Lower lobe of right lung (tissue), 2 donors: ENCODE measurements at regions not wholly inside any gene's neighbourhood (a gene's known extent, or its start where the extent isn't known, plus 50 kb on each side); places are given as distances from the start of the nearest gene placed in this dataset.

Experiments used
- ATAC-seq, 2 donors: fragments of 200-7000 bp; cut with Tn5 transposase; one replicate each; pipeline ENCODE4 v1.9.1; 2020 to 2022; ENCODE audit warnings: mild to moderate bottlenecking in 2 of 2, moderate library complexity in 2 of 2
- DNase-seq: peaks from one replicate; pipeline ENCODE4 v3.0.0-alpha.2; 2020
- H3K27ac ChIP-seq: fragments of 200-600 bp; one replicate; pipeline ENCODE4 v1.8.0; 2022
- H3K27me3 ChIP-seq: fragments of 200-600 bp; one replicate; pipeline ENCODE4 v1.8.0; 2022; ENCODE audit warnings: low read depth
- H3K36me3 ChIP-seq: fragments of 200-600 bp; one replicate; pipeline ENCODE4 v1.8.0; 2022; ENCODE audit warnings: mild to moderate bottlenecking
- H3K4me1 ChIP-seq: fragments of 200-600 bp; one replicate; pipeline ENCODE4 v1.8.0; 2022
- H3K4me3 ChIP-seq: fragments of 200-600 bp; one replicate; pipeline ENCODE4 v1.8.0; 2022; ENCODE audit warnings: mild to moderate bottlenecking
- H3K9me3 ChIP-seq: fragments of 200-600 bp; one replicate; pipeline ENCODE4 v1.8.0; 2022
- intact Hi-C: fragments of 100-400 bp; cut with DNase I; formaldehyde crosslinking; loops from one replicate; pipeline ENCODE4 v1.11.0; 2022
- TF ChIP-seq, protein P1 (sequence below): fragments of 200-600 bp; IDR thresholded peaks from one replicate; pipeline ENCODE4 v1.8.0; 2022; ENCODE audit warnings: antibody characterized with exemption, mild to moderate bottlenecking
- donor health status: DM: no; HTN: yes; CAD: no; lungs with severe emphysema.

DNA sequence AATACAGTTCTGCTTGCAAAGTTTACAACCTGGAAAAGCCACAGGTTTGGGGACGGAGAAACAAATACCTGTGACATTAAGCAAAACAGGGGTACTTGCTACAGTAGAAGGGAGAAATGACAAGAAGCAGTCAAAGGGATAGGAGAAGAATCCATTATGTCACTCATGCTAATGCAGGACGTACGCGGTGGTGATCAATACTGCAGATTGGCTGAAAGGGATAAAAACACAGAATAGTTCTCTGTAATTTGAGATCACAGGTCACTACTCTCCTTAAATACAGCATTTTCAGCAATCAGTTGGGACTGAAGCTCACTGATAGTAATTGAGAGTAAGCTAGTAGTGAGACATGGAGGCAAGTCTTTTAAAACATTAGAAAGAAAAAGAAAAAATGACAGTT is 130.3 kb upstream of the MTAP start:
- Histone ChIP-seq H3K9me3 (no peaks in the 10 kb centered on the region), H3K27ac (no peak overlapping the region), H3K27me3 (no peaks in the 10 kb centered on the region), H3K4me1 (no peaks in the 10 kb centered on the region), H3K4me3 (no peak overlapping the region), H3K36me3 (no peaks in the 10 kb centered on the region)
- DNase-seq: no peak
- TF ChIP-seq, protein P1, sequence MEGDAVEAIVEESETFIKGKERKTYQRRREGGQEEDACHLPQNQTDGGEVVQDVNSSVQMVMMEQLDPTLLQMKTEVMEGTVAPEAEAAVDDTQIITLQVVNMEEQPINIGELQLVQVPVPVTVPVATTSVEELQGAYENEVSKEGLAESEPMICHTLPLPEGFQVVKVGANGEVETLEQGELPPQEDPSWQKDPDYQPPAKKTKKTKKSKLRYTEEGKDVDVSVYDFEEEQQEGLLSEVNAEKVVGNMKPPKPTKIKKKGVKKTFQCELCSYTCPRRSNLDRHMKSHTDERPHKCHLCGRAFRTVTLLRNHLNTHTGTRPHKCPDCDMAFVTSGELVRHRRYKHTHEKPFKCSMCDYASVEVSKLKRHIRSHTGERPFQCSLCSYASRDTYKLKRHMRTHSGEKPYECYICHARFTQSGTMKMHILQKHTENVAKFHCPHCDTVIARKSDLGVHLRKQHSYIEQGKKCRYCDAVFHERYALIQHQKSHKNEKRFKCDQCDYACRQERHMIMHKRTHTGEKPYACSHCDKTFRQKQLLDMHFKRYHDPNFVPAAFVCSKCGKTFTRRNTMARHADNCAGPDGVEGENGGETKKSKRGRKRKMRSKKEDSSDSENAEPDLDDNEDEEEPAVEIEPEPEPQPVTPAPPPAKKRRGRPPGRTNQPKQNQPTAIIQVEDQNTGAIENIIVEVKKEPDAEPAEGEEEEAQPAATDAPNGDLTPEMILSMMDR: no peak
- no peak for ATAC-seq
- intact Hi-C loops: no loop called here

DNA sequence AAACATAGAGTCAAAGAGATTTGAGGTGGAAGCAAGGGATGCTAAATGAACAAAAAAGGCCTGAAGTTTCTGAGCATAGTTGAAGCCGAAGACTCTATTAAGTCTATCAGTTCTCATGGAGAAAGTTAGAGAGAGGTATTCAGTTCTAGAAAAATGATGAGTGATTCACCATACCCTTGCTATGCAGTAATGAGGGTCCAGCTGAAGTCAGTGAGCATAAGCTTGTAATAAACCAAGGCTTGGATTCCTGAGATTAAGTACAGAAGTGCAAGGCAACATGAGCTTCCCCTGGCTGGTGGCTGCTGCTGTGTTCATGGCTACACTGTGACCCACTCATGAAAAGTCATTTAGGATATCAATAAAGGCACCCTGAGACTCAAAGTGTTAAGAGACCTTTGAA is 129.7 kb upstream of the MTAP start:
- intact Hi-C loops: no loop called here
- Histone ChIP-seq H3K4me1 (no peaks in the 10 kb centered on the region), H3K27me3 (no peaks in the 10 kb centered on the region), H3K4me3 (no peak overlapping the region), H3K27ac (no peak overlapping the region), H3K36me3 (no peaks in the 10 kb centered on the region), H3K9me3 (no peaks in the 10 kb centered on the region)
- ATAC-seq (no peak), DNase-seq (no peak)
- TF ChIP-seq, protein P1: no peak

DNA sequence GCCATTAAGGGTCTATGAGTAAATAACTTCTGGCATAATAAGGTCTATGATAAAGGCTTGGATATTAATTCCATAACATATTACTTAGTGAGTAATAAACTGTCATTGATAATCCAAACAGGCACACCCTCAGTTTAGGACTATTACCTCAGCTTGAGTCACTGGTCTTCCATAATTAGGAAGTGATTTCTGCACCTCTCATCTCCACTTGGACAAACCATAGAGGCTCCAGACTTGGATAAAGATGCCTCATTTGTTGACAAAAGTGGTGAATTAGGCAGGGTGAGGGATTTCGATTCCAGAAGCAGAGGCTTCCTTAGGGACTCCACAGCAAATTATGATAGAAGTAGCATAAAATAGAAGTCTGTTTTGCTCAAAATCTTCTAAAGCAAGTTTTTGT is 127.5 kb upstream of the MTAP start:
- DNase-seq: no peak
- Histone ChIP-seq H3K36me3 (no peaks in the 10 kb centered on the region), H3K9me3 (no peaks in the 10 kb centered on the region), H3K27ac (no peak overlapping the region), H3K4me3 (no peak overlapping the region), H3K27me3 (no peaks in the 10 kb centered on the region), H3K4me1 (no peaks in the 10 kb centered on the region)
- TF ChIP-seq, protein P1: no peak
- intact Hi-C loops: no loop called here
- ATAC-seq: no peak

DNA sequence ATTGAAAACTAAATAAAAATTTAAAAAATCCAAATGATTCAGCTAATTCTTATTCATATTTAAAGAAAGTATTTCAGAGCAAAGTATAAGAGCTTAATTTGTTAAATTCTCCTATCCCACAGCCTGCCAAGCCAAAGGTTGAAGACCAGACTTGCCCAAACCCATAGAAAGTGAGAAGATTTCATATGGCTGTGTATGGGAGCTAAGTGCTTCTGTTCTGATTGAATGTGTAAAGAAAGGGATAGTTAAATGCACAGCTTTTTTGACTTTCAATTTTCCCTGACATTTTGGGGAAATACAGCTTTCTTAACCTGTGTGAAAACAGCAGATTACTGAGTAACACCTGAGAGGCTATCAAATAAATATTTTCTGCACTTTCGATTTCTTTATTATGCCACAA is 125.0 kb upstream of the MTAP start:
- ATAC-seq (no peak), DNase-seq (no peak)
- intact Hi-C loops: no loop called here
- H3K27ac ChIP-seq: no peak overlapping the region
- H3K27me3 ChIP-seq: no peaks in the 10 kb centered on the region
- no peaks in the 10 kb centered on the region for H3K9me3 ChIP-seq
- no peaks in the 10 kb centered on the region for H3K4me1 ChIP-seq
- TF ChIP-seq, protein P1: no peak
- no peak overlapping the region for H3K4me3 ChIP-seq
- no peaks in the 10 kb centered on the region for H3K36me3 ChIP-seq

DNA sequence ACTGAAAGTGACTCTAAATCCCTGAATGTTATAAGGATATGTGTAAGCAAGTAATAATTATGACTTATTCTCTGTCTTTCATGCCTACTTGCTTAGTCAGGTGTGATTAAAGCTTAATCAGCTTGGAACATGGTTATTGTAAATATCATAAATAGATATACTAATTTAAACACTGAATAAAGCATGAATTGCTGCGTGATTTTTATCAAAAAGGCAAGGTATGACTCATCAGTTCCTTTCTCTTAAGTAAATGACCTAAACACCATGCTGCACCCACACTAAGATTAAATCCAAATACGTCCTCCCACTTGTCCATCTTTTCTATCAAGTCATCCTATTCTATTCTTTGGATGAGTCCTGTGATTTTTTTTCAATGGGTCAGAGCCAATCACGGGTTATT is 124.6 kb upstream of the MTAP start:
- TF ChIP-seq, protein P1: no peak
- ATAC-seq: no peak
- Histone ChIP-seq H3K27me3 (no peaks in the 10 kb centered on the region), H3K27ac (no peak overlapping the region), H3K9me3 (no peaks in the 10 kb centered on the region), H3K4me1 (no peaks in the 10 kb centered on the region), H3K36me3 (no peaks in the 10 kb centered on the region), H3K4me3 (no peak overlapping the region)
- intact Hi-C loops: no loop called here
- no peak for DNase-seq

DNA sequence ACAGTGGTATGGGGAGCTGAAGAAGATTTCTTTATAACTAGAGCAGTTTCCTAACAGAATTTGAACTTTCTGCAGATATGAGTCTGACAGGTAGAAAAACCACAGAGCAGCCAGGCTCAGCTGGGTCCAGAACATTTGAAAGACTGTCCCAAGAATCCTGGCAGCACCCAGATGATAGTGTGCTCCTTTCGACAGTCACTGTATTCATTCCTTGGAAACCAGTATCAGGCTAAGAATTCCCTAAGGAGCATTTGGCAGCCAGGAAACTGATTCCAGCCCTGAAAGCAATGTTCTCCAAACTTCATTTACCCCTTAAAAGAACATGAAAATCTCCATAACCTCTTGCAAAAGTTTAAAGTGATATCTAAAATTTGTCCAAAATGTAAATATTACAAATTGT is 123.0 kb upstream of the MTAP start:
- Histone ChIP-seq H3K27me3 (no peaks in the 10 kb centered on the region), H3K9me3 (no peaks in the 10 kb centered on the region), H3K27ac (no peak overlapping the region), H3K4me3 (no peak overlapping the region), H3K36me3 (no peaks in the 10 kb centered on the region), H3K4me1 (no peaks in the 10 kb centered on the region)
- DNase-seq (no peak), ATAC-seq (no peak)
- TF ChIP-seq, protein P1: no peak
- intact Hi-C loops: no loop called here
